Heart right ventricle (tissue), 16 donors: ENCODE measurements at regions not wholly inside any gene's neighbourhood (a gene's known extent, or its start where the extent isn't known, plus 50 kb on each side); places are given as distances from the start of the nearest gene placed in this dataset.

ENCODE experiments used
- ATAC-seq, 8 donors: fragments of 200-7000 bp; cut with Tn5 transposase; one replicate each; pipeline ENCODE4 v1.9.1; 2020; ENCODE audit warnings: mild to moderate bottlenecking in 8 of 8, moderate library complexity in 8 of 8, moderate number of reproducible peaks in 1 of 8
- DNase-seq, 2 donors: peaks; one replicate each; pipeline ENCODE4 v3.0.0-alpha.2; 2020
- H3K27ac ChIP-seq, 10 donors: fragments of 200-600 bp; sonication (generic) in 2 of 10; one replicate each; pipeline versions ENCODE4 v1.5.0 to v1.8.0; 2020 to 2022; ENCODE audit warnings: mild to moderate bottlenecking in 3 of 10
- H3K27me3 ChIP-seq, 7 donors: fragments of 200-600 bp; one replicate each; pipeline ENCODE4 v1.8.0; 2021 to 2022; ENCODE audit warnings: mild to moderate bottlenecking in 2 of 7
- H3K36me3 ChIP-seq, 9 donors: fragments of 200-600 bp; sonication (generic) in 1 of 9; one replicate each; pipeline versions ENCODE4 v1.5.0 to v1.8.0; 2020 to 2022; ENCODE audit warnings: mild to moderate bottlenecking in 2 of 9
- H3K4me1 ChIP-seq, 9 donors: fragments of 200-600 bp; sonication (generic) in 1 of 9; one replicate each; pipeline versions ENCODE4 v1.5.0 to v1.8.0; 2020 to 2022; ENCODE audit warnings: mild to moderate bottlenecking in 4 of 9
- H3K4me3 ChIP-seq, 10 donors: fragments of 200-600 bp; sonication (generic) in 2 of 10; one replicate each; pipeline versions ENCODE4 v1.5.0 to v1.8.0; 2020 to 2022; ENCODE audit warnings: mild to moderate bottlenecking in 7 of 10, moderate library complexity in 2 of 10
- H3K9me3 ChIP-seq, 11 donors: fragments of 200-600 bp in 10 of 11; sonication (generic) in 2 of 11; one replicate each; pipeline versions ENCODE4 v1.5.0 to v1.8.0; 2013 to 2022; ENCODE audit warnings: mild to moderate bottlenecking in 2 of 11, control low read depth in 1 of 11, moderate library complexity in 1 of 11
- whole genome bisulfite sequencing, 2 donors: extraction: QIAGEN DNeasy Blood & Tissue Kit; methylation state at CpG; one replicate each; pipeline ENCODE4 v1.1.7; 2013; ENCODE audit warnings: inconsistent platforms in 1 of 2; 5-methylcytosine and 5-hydroxymethylcytosine counted together
- intact Hi-C, 10 donors: fragments of 100-400 bp; cut with DNase I; formaldehyde crosslinking; loops; one replicate each; pipeline versions ENCODE4 v1.11.1 to v1.14.2; 2022
- TF ChIP-seq, protein P1 (sequence below), 9 donors: fragments of 200-600 bp; sonication (generic) in 2 of 9; IDR thresholded peaks; one replicate each; pipeline versions ENCODE4 v1.5.0 to v1.8.0; 2021 to 2022; ENCODE audit warnings: antibody characterized with exemption in 9 of 9, mild to moderate bottlenecking in 5 of 9, moderate library complexity in 1 of 9
- donor health status: Arrhythmogenic right ventricular cardiomyopathy.
- donor health status: ischemic (EF 13 %, LVEDD 7.1; RV severe dilation, severe dysfunction).
- donor health status: healthy with polysubstance abuse.
- donor health status: DM: no; HTN: yes; CAD: no.
- donor health status: DM: no; HTN: no; CAD: no.
- donor health status: ischemic (EF 25% LVEDD 6.9; RV normal size, moderate dysfunction).
- donor health status: ischemic (EF 25% LVEDD 5.7; RV mildly dilated, moderate dysfunction).
- donor health status: healthy.
- donor health status: DM: yes; HTN: yes; CAD: no.
- donor health status: Ischemic cardiomyopathy.
- donor health status: ischemic (EF 35%, LVEDD 5.7; RV mildly dilated, moderate dysfunction).
- donor health status: nonischemic (EF 11% LVEDD 7.7; RV severe dilation, severe dysfunction).
- donor health status: DM: yes; HTN: yes; CAD: no.
- donor health status: PGD.
- donor health status: ischemic (EF 29% LVEDD 5.4; RV normal size, mild dysfunction).
- donor health status: nonischemic (EF 23%, LVEDD 6.1; RV moderate dilation, normal function).

DNA sequence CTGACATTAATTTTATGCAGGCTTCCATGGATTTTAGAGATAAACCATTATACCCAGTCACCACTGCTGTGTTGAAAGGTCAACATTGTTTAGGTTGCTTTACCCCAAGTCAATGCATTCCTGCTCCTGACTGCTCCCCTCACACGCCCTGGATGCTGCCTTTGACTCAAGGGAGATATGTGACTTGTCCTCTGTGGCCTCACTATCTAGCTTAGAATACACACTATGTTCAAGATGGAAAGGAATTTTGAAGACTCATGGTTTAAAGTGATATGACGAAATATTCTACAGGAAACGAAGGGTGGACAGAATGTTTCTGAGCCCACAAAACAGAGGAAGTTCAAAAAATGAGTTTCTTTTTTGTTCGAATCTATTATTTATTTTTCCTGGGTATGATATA lies 170.4 kb upstream of the NR5A2 start:
- TF ChIP-seq, protein P1, sequence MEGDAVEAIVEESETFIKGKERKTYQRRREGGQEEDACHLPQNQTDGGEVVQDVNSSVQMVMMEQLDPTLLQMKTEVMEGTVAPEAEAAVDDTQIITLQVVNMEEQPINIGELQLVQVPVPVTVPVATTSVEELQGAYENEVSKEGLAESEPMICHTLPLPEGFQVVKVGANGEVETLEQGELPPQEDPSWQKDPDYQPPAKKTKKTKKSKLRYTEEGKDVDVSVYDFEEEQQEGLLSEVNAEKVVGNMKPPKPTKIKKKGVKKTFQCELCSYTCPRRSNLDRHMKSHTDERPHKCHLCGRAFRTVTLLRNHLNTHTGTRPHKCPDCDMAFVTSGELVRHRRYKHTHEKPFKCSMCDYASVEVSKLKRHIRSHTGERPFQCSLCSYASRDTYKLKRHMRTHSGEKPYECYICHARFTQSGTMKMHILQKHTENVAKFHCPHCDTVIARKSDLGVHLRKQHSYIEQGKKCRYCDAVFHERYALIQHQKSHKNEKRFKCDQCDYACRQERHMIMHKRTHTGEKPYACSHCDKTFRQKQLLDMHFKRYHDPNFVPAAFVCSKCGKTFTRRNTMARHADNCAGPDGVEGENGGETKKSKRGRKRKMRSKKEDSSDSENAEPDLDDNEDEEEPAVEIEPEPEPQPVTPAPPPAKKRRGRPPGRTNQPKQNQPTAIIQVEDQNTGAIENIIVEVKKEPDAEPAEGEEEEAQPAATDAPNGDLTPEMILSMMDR (IDR thresholded peaks at IDR 0.05) = no peak
- Histone ChIP-seq H3K4me1 (peaks cover 0 to 42% (median 0%) of the 10 kb centered on the region in 9 donors), H3K9me3 (no peaks in the 10 kb centered on the region), H3K4me3 (no peak overlapping the region), H3K27ac (peak overlapping the region in 2 of 10 donors; percentile 40 to 88), H3K27me3 (no peaks in the 10 kb centered on the region), H3K36me3 (no peaks in the 10 kb centered on the region)
- 43 to 59% methylated on average over 4 of the region's 4 CpGs for WGBS, 2 donors
- no peak for DNase-seq
- ATAC-seq = peak in 3 of 8 donors; percentile 41 to 64 (median 42)
- intact Hi-C loops = no loop called here

DNA sequence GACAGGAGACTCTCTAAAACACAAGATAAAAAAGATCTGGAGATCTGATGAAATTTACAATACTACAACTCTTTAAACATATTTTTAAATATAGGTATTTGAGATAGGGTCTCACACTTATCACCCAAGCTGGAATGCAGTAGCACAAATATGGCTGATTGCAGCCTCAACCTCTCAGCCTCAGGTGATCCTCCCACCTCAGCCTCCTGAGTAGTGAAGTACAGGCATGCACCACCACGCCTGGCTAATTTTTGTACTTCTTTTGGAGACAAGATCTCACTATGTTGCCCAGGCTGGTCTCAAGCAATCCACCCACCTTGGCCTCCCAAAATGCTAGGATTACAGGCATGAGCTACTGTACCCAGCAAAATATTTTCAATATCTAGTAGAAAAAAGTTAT lies 170.0 kb upstream of the NR5A2 start:
- ATAC-seq (no peak), DNase-seq (no peak)
- TF ChIP-seq, protein P1 (IDR thresholded peaks at IDR 0.05) = no peak
- intact Hi-C loops = no loop called here
- peak overlapping the region in 2 of 10 donors; percentile 40 to 88 for H3K27ac ChIP-seq
- 88 to 90% methylated on average over 1 of the region's 1 CpG for WGBS, 2 donors
- no peak overlapping the region for H3K4me3 ChIP-seq
- no peaks in the 10 kb centered on the region for H3K36me3 ChIP-seq
- H3K9me3 ChIP-seq = no peaks in the 10 kb centered on the region
- no peaks in the 10 kb centered on the region for H3K27me3 ChIP-seq
- H3K4me1 ChIP-seq = peaks cover 0 to 42% (median 0%) of the 10 kb centered on the region in 9 donors

- no peaks in the 10 kb centered on the region for H3K36me3 ChIP-seq
- intact Hi-C loops = no loop called here
- peak overlapping the region in 1 of 10 donors; percentile 88 for H3K27ac ChIP-seq
- H3K9me3 ChIP-seq = no peaks in the 10 kb centered on the region
- no peak for DNase-seq
- H3K27me3 ChIP-seq = no peaks in the 10 kb centered on the region
- peaks cover 0 to 42% (median 0%) of the 10 kb centered on the region in 9 donors for H3K4me1 ChIP-seq
- ATAC-seq = no peak
- TF ChIP-seq, protein P1 (IDR thresholded peaks at IDR 0.05) = no peak
- H3K4me3 ChIP-seq = no peak overlapping the region
- WGBS, 2 donors = 42 to 58% methylated on average over 4 of the region's 4 CpGs
Measured at GRCh38 chr1:199858171-199858570, 169.3 kb upstream of the NR5A2 start.

GRCh38 chr1:199858856-199859255 lies 168.7 kb upstream of the NR5A2 start:
- no peak overlapping the region for H3K4me3 ChIP-seq
- intact Hi-C loops = no loop called here
- H3K27me3 ChIP-seq = peaks cover 0 to 3% (median 0%) of the 10 kb centered on the region in 7 donors
- H3K9me3 ChIP-seq = no peaks in the 10 kb centered on the region
- H3K4me1 ChIP-seq = peaks cover 0 to 42% (median 0%) of the 10 kb centered on the region in 9 donors
- no peak for ATAC-seq
- TF ChIP-seq, protein P1 (IDR thresholded peaks at IDR 0.05) = no peak
- DNase-seq = no peak
- H3K27ac ChIP-seq = peak overlapping the region in 2 of 10 donors; percentile 8 to 88
- WGBS, 2 donors = 88 to 95% methylated on average over 1 of the region's 1 CpG
- H3K36me3 ChIP-seq = no peaks in the 10 kb centered on the region
